Fibroblast of lung (primary cell): ENCODE measurements at regions not wholly inside any gene's neighbourhood (a gene's known extent, or its start where the extent isn't known, plus 50 kb on each side); places are given as distances from the start of the nearest gene placed in this dataset.

Experiments
- DNase-seq, 2 donors: peaks; one replicate each; pipeline versions ENCODE4 v3.0.0 to v3.0.0-alpha.2; 2010; ENCODE audit warnings: low read depth in 2 of 2
- H2AFZ ChIP-seq: 2 replicates; pipeline ENCODE4 v1.5.1; 2012; ENCODE audit warnings: low read length, control low read depth, inconsistent platforms
- H3K27ac ChIP-seq: 2 replicates; pipeline ENCODE4 v1.5.1; 2011; ENCODE audit warnings: low read length, control low read depth; ENCODE audit not compliant: insufficient read depth
- H3K27me3 ChIP-seq: 2 replicates; pipeline ENCODE4 v1.5.1; 2011; ENCODE audit warnings: mild to moderate bottlenecking, low read length; ENCODE audit not compliant: control insufficient read depth, insufficient read depth
- H3K36me3 ChIP-seq: 2 replicates; pipeline ENCODE4 v1.5.1; 2011; ENCODE audit warnings: low read length; ENCODE audit not compliant: control insufficient read depth, insufficient read depth
- H3K4me1 ChIP-seq: 2 replicates; pipeline ENCODE4 v1.5.1; 2011; ENCODE audit warnings: low read length; ENCODE audit not compliant: control insufficient read depth, insufficient read depth; ENCODE audit errors: extremely low read depth
- H3K4me2 ChIP-seq: 2 replicates; pipeline ENCODE4 v1.5.1; 2011; ENCODE audit warnings: low read length, control low read depth; ENCODE audit not compliant: insufficient read depth; ENCODE audit errors: extremely low read depth
- H3K4me3 ChIP-seq, 4 experiments: fragments of 200-600 bp in 1 of 4; sonication (generic) in 1 of 4; replicated peaks in 1 of 4; 2 replicates each; pipeline ENCODE4 v1.5.1; 2011 to 2016; ENCODE audit warnings: low read length in 4 of 4, low read depth in 3 of 4, mild to moderate bottlenecking in 3 of 4, control low read depth in 2 of 4, inconsistent platforms in 1 of 4, mixed read lengths in 1 of 4; ENCODE audit not compliant: insufficient read depth in 1 of 4; ENCODE audit errors: control extremely low read depth in 1 of 4
- H3K79me2 ChIP-seq: 2 replicates; pipeline ENCODE4 v1.5.1; 2012; ENCODE audit warnings: mild to moderate bottlenecking, low read length, inconsistent platforms; ENCODE audit not compliant: control insufficient read depth, insufficient read depth
- H3K9ac ChIP-seq: 2 replicates; pipeline ENCODE4 v1.5.1; 2011; ENCODE audit warnings: mild to moderate bottlenecking, low read length, control low read depth; ENCODE audit not compliant: insufficient read depth
- H3K9me3 ChIP-seq: 2 replicates; pipeline ENCODE4 v1.5.1; 2012; ENCODE audit warnings: low read depth, low read length; ENCODE audit not compliant: control insufficient read depth, insufficient read depth
- H4K20me1 ChIP-seq: 2 replicates; pipeline ENCODE4 v1.5.1; 2011; ENCODE audit warnings: low read length; ENCODE audit not compliant: control insufficient read depth, insufficient read depth; ENCODE audit errors: extremely low read depth
- CTCF ChIP-seq, 2 donors: IDR thresholded peaks in 1 of 2; conservative IDR thresholded peaks in 1 of 2; 1 replicate in 1 of 2; 2 replicates in 1 of 2; pipeline ENCODE4 v1.5.1; 2011 to 2012; ENCODE audit warnings: low read length in 2 of 2, control low read depth in 1 of 2, inconsistent platforms in 1 of 2, low read depth in 1 of 2, mild to moderate bottlenecking in 1 of 2
- EZH2 ChIP-seq: IDR thresholded peaks from 2 replicates; pipeline ENCODE4 v1.5.1; 2012; ENCODE audit warnings: low read length, control low read depth, mild to moderate bottlenecking; ENCODE audit errors: missing control alignments

GRCh38 chrX:20906571-20906970, 467.6 kb upstream of the CNKSR2 start:
- TF ChIP-seq CTCF (conservative IDR thresholded peaks at IDR 0.05 in 1 of 2, IDR thresholded peaks at IDR 0.05 in 1 of 2; ENCODE audit: low read depth in 1 of 2, low read length in 2 of 2) (no peak), EZH2 (no peak)
- Histone ChIP-seq H3K27me3 (no peaks in the 10 kb centered on the region), H3K27ac (no peak overlapping the region), H3K4me2 (no peak overlapping the region), H3K9me3 (no peaks in the 10 kb centered on the region), H4K20me1 (no peaks in the 10 kb centered on the region), H3K79me2 (no peaks in the 10 kb centered on the region), H2AFZ (no peak overlapping the region), H3K36me3 (no peaks in the 10 kb centered on the region), H3K4me1 (no peaks in the 10 kb centered on the region), H3K9ac (no peak overlapping the region), H3K4me3 (no peak overlapping the region)
- DNase-seq = peak in 1 of 2 donors; percentile 1

GRCh38 chrX:20884565-20884964, 489.7 kb upstream of the CNKSR2 start:
- H3K36me3 ChIP-seq = no peaks in the 10 kb centered on the region
- DNase-seq = no peak
- H3K9ac ChIP-seq = no peak overlapping the region
- H3K27me3 ChIP-seq = no peaks in the 10 kb centered on the region
- no peaks in the 10 kb centered on the region for H3K79me2 ChIP-seq
- H3K4me2 ChIP-seq = no peak overlapping the region
- H3K27ac ChIP-seq = no peak overlapping the region
- TF ChIP-seq EZH2 = no peak
- no peak for TF ChIP-seq CTCF (conservative IDR thresholded peaks at IDR 0.05 in 1 of 2, IDR thresholded peaks at IDR 0.05 in 1 of 2; ENCODE audit: low read depth in 1 of 2, low read length in 2 of 2)
- no peak overlapping the region for H2AFZ ChIP-seq
- H4K20me1 ChIP-seq = no peaks in the 10 kb centered on the region
- no peak overlapping the region for H3K4me3 ChIP-seq
- H3K4me1 ChIP-seq = no peaks in the 10 kb centered on the region
- H3K9me3 ChIP-seq = no peaks in the 10 kb centered on the region

- H3K79me2 ChIP-seq = no peaks in the 10 kb centered on the region
- no peak for DNase-seq
- H3K27me3 ChIP-seq = no peaks in the 10 kb centered on the region
- no peaks in the 10 kb centered on the region for H3K36me3 ChIP-seq
- TF ChIP-seq CTCF (conservative IDR thresholded peaks at IDR 0.05 in 1 of 2, IDR thresholded peaks at IDR 0.05 in 1 of 2; ENCODE audit: low read depth in 1 of 2, low read length in 2 of 2) (no peak), EZH2 (no peak)
- no peak overlapping the region for H3K4me3 ChIP-seq
- no peaks in the 10 kb centered on the region for H3K9me3 ChIP-seq
- H2AFZ ChIP-seq = no peak overlapping the region
- no peaks in the 10 kb centered on the region for H4K20me1 ChIP-seq
- no peak overlapping the region for H3K9ac ChIP-seq
- no peak overlapping the region for H3K4me2 ChIP-seq
- no peaks in the 10 kb centered on the region for H3K4me1 ChIP-seq
- no peak overlapping the region for H3K27ac ChIP-seq
These were observed 510.6 kb upstream of the CNKSR2 start for GRCh38 chrX:20863649-20864048.
